GM19025 (cell line): ENCODE measurements at regions not wholly inside any gene's neighbourhood (a gene's known extent, or its start where the extent isn't known, plus 50 kb on each side); places are given as distances from the start of the nearest gene placed in this dataset.
"Not testable (repeated sequence)": the region's sequence is repeated elsewhere in the genome, so short reads cannot be mapped to it uniquely, and the experiment has no call there.

Experiments used
- ATAC-seq: cut with Tn5 transposase; IDR thresholded peaks from one replicate; pipeline ENCODE4 v1.9.1; 2021; ENCODE audit warnings: mild to moderate bottlenecking, low read depth, moderate library complexity; ENCODE audit not compliant: unreplicated experiment

GRCh38 chr7:138308136-138308535 is 151.9 kb upstream of the TRIM24 start:
- ATAC-seq: no peak

GRCh38 chr7:138309186-138309585 is 150.9 kb upstream of the TRIM24 start:
- no peak for ATAC-seq

- ATAC-seq: no peak
These were observed 146.3 kb upstream of the TRIM24 start for GRCh38 chr7:138313829-138314178.

- peak; percentile 98 for ATAC-seq
These were observed 143.5 kb upstream of the TRIM24 start for GRCh38 chr7:138316421-138317043.

- no peak for ATAC-seq
These were observed 142.9 kb upstream of the TRIM24 start for GRCh38 chr7:138317044-138317596.

GRCh38 chr7:138324941-138325340 is 135.1 kb upstream of the TRIM24 start:
- no peak for ATAC-seq

GRCh38 chr7:138325434-138325833 is 134.6 kb upstream of the TRIM24 start:
- ATAC-seq: no peak

GRCh38 chr7:138328215-138328614 is 131.8 kb upstream of the TRIM24 start:
- ATAC-seq: no peak

- ATAC-seq: not testable (repeated sequence)
These were observed 127.2 kb upstream of the TRIM24 start for GRCh38 chr7:138332850-138333249.

- no peak for ATAC-seq
These were observed 121.7 kb upstream of the TRIM24 start for GRCh38 chr7:138338361-138338760.

GRCh38 chr7:138339229-138339628 is 120.8 kb upstream of the TRIM24 start:
- not testable (repeated sequence) for ATAC-seq

GRCh38 chr7:138342990-138343389 is 117.1 kb upstream of the TRIM24 start:
- no peak for ATAC-seq

GRCh38 chr7:138345567-138345966 is 114.5 kb upstream of the TRIM24 start:
- ATAC-seq: no peak

GRCh38 chr7:138346975-138347374 is 113.1 kb upstream of the TRIM24 start:
- no peak for ATAC-seq

GRCh38 chr7:138349841-138350700 is 110.0 kb upstream of the TRIM24 start:
- no peak for ATAC-seq

- ATAC-seq: no peak
These were observed 109.2 kb upstream of the TRIM24 start for GRCh38 chr7:138350701-138351357.

- no peak for ATAC-seq
These were observed 107.2 kb upstream of the TRIM24 start for GRCh38 chr7:138352570-138353461.

GRCh38 chr7:138354066-138354465 is 106.0 kb upstream of the TRIM24 start:
- no peak for ATAC-seq

- no peak for ATAC-seq
These were observed 104.8 kb upstream of the TRIM24 start for GRCh38 chr7:138355254-138355653.

GRCh38 chr7:138358850-138359341 is 101.2 kb upstream of the TRIM24 start:
- ATAC-seq: no peak
